Central memory CD8-positive, alpha-beta T cell (primary cell): ENCODE measurements at regions not wholly inside any gene's neighbourhood (a gene's known extent, or its start where the extent isn't known, plus 50 kb on each side); places are given as distances from the start of the nearest gene placed in this dataset.
"Not testable (repeated sequence)": the region's sequence is repeated elsewhere in the genome, so short reads cannot be mapped to it uniquely, and the experiment has no call there.

ENCODE experiments used
- ATAC-seq: fragments of 150-1000 bp; cut with Tn5 transposase; replicated peaks from 2 replicates; pipeline ENCODE4 v1.10.0; 2022; ENCODE audit warnings: mild to moderate bottlenecking, moderate FRiP score, moderate number of reproducible peaks; ENCODE audit not compliant: poor library complexity, severe bottlenecking; ENCODE audit errors: extremely low read depth
- DNase-seq, 2 donors: peaks; one replicate each; pipeline ENCODE4 v3.0.0; 2021; ENCODE audit warnings: low spot score in 2 of 2
- H3K27ac Mint-ChIP-seq: one replicate; pipeline ENCODE4 v1.8.0; 2022; ENCODE audit warnings: low read depth, mild to moderate bottlenecking, moderate library complexity, mixed read lengths
- H3K27me3 Mint-ChIP-seq: one replicate; pipeline ENCODE4 v1.8.0; 2022; ENCODE audit warnings: mixed read lengths
- H3K36me3 Mint-ChIP-seq: one replicate; pipeline ENCODE4 v1.8.0; 2022; ENCODE audit warnings: mild to moderate bottlenecking, moderate library complexity, mixed read lengths; ENCODE audit not compliant: insufficient read depth
- H3K4me1 Mint-ChIP-seq: one replicate; pipeline ENCODE4 v1.8.0; 2022; ENCODE audit warnings: mixed read lengths
- H3K4me3 Mint-ChIP-seq: one replicate; pipeline ENCODE4 v1.8.0; 2022; ENCODE audit warnings: mild to moderate bottlenecking, moderate library complexity, mixed read lengths
- H3K9me3 Mint-ChIP-seq: one replicate; pipeline ENCODE4 v1.8.0; 2022; ENCODE audit warnings: mixed read lengths

- not testable (repeated sequence) for H3K9me3 Mint-ChIP-seq, H3K4me3 Mint-ChIP-seq
Measured at GRCh38 chr22:47400131-47400530, 637.7 kb downstream of the TBC1D22A start.

GRCh38 chr22:47398921-47399790 is 636.7 kb downstream of the TBC1D22A start:
- no peak overlapping the region for H3K27ac Mint-ChIP-seq
- no peaks in the 10 kb centered on the region for H3K4me1 Mint-ChIP-seq
- H3K36me3 Mint-ChIP-seq, result no peaks in the 10 kb centered on the region
- no peaks in the 10 kb centered on the region for H3K9me3 Mint-ChIP-seq
- ATAC-seq (no peak), DNase-seq (no peak)
- peaks cover 23% of the 10 kb centered on the region for H3K27me3 Mint-ChIP-seq
- no peak overlapping the region for H3K4me3 Mint-ChIP-seq

More at GRCh38 chr22:47400131-47400530, 637.7 kb downstream of the TBC1D22A start:
- H3K27ac Mint-ChIP-seq, ATAC-seq, DNase-seq, H3K4me1 Mint-ChIP-seq, H3K36me3 Mint-ChIP-seq: not testable (repeated sequence)
- H3K27me3 Mint-ChIP-seq, result peaks cover 29% of the 10 kb centered on the region

GRCh38 chr22:47398491-47398890 is 636.0 kb downstream of the TBC1D22A start:
- no peaks in the 10 kb centered on the region for H3K9me3 Mint-ChIP-seq
- no peak for DNase-seq
- no peaks in the 10 kb centered on the region for H3K4me1 Mint-ChIP-seq
- no peak overlapping the region for H3K27ac Mint-ChIP-seq
- ATAC-seq, result no peak
- H3K27me3 Mint-ChIP-seq, result peaks cover 16% of the 10 kb centered on the region
- no peak overlapping the region for H3K4me3 Mint-ChIP-seq
- no peaks in the 10 kb centered on the region for H3K36me3 Mint-ChIP-seq

GRCh38 chr22:47397673-47398072 is 635.2 kb downstream of the TBC1D22A start:
- DNase-seq, result no peak
- Mint-ChIP-seq H3K9me3 (no peaks in the 10 kb centered on the region), H3K27me3 (peaks cover 8% of the 10 kb centered on the region), H3K4me3 (no peak overlapping the region), H3K27ac (no peak overlapping the region), H3K36me3 (no peaks in the 10 kb centered on the region), H3K4me1 (no peaks in the 10 kb centered on the region)
- no peak for ATAC-seq

DNA sequence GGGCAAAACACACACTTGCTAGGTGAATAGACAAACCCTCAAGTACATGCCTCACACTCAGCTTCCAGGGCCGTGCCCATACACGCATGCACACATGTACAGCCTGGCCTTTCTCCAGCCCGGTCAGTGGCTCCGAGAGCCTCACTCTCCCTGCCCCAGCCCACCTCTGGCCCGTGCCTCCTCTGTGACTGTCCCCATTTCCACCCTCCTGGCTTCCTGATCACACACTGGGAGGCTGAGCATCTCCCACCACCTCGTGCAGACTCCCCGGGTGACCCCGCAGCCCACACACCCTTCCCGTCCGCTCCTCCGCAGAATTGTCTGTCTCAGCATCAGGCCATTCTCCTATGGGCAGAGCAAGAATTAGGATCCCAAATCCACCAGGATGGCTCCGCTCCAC is 634.1 kb downstream of the TBC1D22A start:
- ATAC-seq (no peak), DNase-seq (no peak)
- Mint-ChIP-seq H3K27me3 (no peaks in the 10 kb centered on the region), H3K4me1 (no peaks in the 10 kb centered on the region), H3K9me3 (no peaks in the 10 kb centered on the region), H3K4me3 (no peak overlapping the region), H3K36me3 (no peaks in the 10 kb centered on the region), H3K27ac (no peak overlapping the region)

DNA sequence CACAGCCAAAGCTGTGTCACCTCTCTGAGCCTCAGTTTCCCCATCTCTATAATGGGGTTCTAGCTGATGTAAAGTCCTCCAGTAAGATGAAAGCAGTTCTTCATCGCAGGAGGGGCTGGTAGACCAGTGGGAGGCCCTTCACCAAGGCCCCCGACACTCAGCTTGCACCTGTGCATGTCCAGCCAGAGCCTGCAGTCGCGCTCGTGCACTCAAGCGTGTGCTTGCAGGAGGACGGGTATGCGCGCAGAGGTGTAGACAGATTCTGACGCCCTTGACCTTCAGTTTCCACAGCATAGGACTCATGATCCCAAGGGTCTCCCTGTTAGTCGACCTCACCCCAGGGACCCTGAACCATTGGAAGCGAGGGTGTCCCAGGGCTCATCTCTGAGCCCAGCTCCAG is 633.7 kb downstream of the TBC1D22A start:
- Mint-ChIP-seq H3K36me3 (no peaks in the 10 kb centered on the region), H3K27me3 (no peaks in the 10 kb centered on the region), H3K4me1 (no peaks in the 10 kb centered on the region), H3K4me3 (no peak overlapping the region), H3K27ac (no peak overlapping the region), H3K9me3 (no peaks in the 10 kb centered on the region)
- ATAC-seq, result no peak
- DNase-seq, result no peak

- H3K27me3 Mint-ChIP-seq, result no peaks in the 10 kb centered on the region
- DNase-seq, result no peak
- no peaks in the 10 kb centered on the region for H3K9me3 Mint-ChIP-seq
- ATAC-seq, result no peak
- no peaks in the 10 kb centered on the region for H3K36me3 Mint-ChIP-seq
- no peak overlapping the region for H3K27ac Mint-ChIP-seq
- H3K4me1 Mint-ChIP-seq, result no peaks in the 10 kb centered on the region
- no peak overlapping the region for H3K4me3 Mint-ChIP-seq
Measured at GRCh38 chr22:47395481-47395880, 633.0 kb downstream of the TBC1D22A start.

DNA sequence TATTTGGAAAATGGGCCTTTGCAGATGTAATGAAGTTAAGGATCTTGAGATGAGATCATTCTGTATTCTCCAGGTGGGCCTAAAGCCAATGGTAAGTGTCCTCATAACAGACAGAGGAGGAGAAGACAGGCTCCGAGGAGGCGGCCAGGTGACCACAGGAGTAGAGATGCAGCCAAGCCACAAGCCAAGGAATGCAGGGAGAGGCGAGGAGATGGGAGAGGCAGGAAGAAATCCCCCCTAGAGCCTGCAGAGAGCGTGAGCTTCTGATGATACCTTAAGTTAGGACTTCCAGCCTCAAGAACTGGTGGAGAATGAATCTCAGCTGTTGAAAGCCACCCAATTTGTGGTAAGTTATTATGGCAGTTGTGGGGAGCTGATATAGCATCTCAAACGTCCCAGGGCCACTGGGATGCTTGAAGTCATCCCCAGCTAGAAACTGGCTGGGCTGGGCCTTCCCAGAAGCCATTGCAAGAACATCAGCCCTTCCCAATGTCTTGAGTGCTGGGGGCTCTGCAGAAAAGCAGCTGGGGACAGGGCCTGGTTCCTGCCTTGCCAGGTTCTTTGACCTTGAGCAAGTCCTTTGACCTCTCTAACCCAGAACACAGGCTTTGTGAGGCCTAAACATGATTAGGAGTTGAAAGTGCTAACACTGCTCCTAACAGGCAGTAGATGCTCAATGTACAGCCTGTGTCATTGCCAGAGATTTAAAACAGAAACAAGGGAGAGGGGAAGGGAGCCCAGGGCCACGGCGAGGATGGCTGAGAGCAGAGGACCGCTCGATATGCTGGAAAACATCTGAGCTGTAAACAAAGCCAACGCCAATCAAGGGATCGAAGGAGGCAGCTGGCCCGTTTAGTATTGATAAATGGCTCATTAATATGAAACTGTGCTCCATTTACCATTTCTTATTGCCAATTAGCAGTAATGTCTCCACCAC is 632.3 kb downstream of the TBC1D22A start:
- H3K4me1 Mint-ChIP-seq, result no peaks in the 10 kb centered on the region

DNA sequence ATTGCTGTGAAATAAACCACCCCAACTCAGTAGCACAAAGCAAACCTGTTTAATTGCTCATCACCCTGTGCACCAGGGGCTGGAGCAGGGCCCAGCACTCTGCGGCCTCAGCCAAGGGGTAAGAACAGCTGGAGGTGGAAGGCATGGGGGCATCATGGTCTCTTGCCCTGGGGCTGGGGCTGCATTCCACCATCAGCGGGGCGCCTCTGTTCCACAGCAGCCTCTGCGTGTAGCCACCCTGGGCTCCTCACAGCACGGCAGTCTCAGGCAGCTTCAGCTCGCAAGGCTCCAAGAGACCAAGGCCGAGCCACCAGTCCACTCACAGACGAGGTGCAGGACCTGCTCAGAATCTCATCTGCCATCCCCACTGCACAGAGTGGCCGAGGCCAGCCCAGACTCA is 630.7 kb downstream of the TBC1D22A start:
- DNase-seq (no peak), ATAC-seq (no peak)
- H3K27me3 Mint-ChIP-seq, result no peaks in the 10 kb centered on the region
- no peaks in the 10 kb centered on the region for H3K4me1 Mint-ChIP-seq
- H3K4me3 Mint-ChIP-seq, result no peak overlapping the region
- no peaks in the 10 kb centered on the region for H3K36me3 Mint-ChIP-seq
- H3K9me3 Mint-ChIP-seq, result no peaks in the 10 kb centered on the region
- no peak overlapping the region for H3K27ac Mint-ChIP-seq

More for the DNA sequence above, 632.3 kb downstream of the TBC1D22A start:
- no peaks in the 10 kb centered on the region for H3K9me3 Mint-ChIP-seq
- DNase-seq (no peak), ATAC-seq (no peak)
- H3K27ac Mint-ChIP-seq, result no peak overlapping the region
- H3K4me3 Mint-ChIP-seq, result no peak overlapping the region
- no peaks in the 10 kb centered on the region for H3K27me3 Mint-ChIP-seq
- H3K36me3 Mint-ChIP-seq, result no peaks in the 10 kb centered on the region

- H3K27ac Mint-ChIP-seq, result no peak overlapping the region
- ATAC-seq (no peak), DNase-seq (no peak)
- no peaks in the 10 kb centered on the region for H3K36me3 Mint-ChIP-seq
- no peaks in the 10 kb centered on the region for H3K9me3 Mint-ChIP-seq
- no peak overlapping the region for H3K4me3 Mint-ChIP-seq
- no peaks in the 10 kb centered on the region for H3K4me1 Mint-ChIP-seq
- H3K27me3 Mint-ChIP-seq, result no peaks in the 10 kb centered on the region
Measured at GRCh38 chr22:47392729-47393128, 630.3 kb downstream of the TBC1D22A start.

DNA sequence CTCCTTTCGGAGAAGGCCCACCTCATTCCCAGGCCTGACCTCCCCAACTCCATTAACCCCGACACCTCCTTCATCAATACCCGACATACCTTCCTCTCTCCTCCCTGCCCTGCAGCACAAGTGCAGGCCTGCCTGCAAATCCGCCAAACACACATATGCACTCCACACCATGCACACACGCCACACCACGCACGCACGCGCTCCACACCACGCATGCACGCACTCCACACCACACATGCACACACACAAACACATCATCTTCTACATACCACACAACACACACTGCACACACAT is 629.6 kb downstream of the TBC1D22A start:
- Mint-ChIP-seq H3K4me1 (no peaks in the 10 kb centered on the region), H3K27ac (no peak overlapping the region), H3K9me3 (no peaks in the 10 kb centered on the region), H3K4me3 (no peak overlapping the region), H3K36me3 (no peaks in the 10 kb centered on the region), H3K27me3 (no peaks in the 10 kb centered on the region)
- ATAC-seq (no peak), DNase-seq (no peak)

GRCh38 chr22:47391169-47392053 is 629.0 kb downstream of the TBC1D22A start:
- H3K9me3 Mint-ChIP-seq, result no peaks in the 10 kb centered on the region
- no peak overlapping the region for H3K27ac Mint-ChIP-seq
- H3K4me1 Mint-ChIP-seq, result no peaks in the 10 kb centered on the region
- DNase-seq, result no peak
- no peaks in the 10 kb centered on the region for H3K36me3 Mint-ChIP-seq
- no peak overlapping the region for H3K4me3 Mint-ChIP-seq
- ATAC-seq, result no peak
- H3K27me3 Mint-ChIP-seq, result no peaks in the 10 kb centered on the region
